ENCODE measurements at regions not wholly inside any gene's neighbourhood (a gene's known extent, or its start where the extent isn't known, plus 50 kb on each side); places are given as distances from the start of the nearest gene placed in this dataset.

- WGBS: 91% methylated on average over 2 of the region's 2 CpGs
- H3K4me1 ChIP-seq (ENCODE audit: insufficient read depth): no peaks in the 10 kb centered on the region
- H3K36me3 ChIP-seq (ENCODE audit: insufficient read depth): no peaks in the 10 kb centered on the region
- no peak for DNase-seq (ENCODE audit: extremely low spot score)
- H3K27ac ChIP-seq (ENCODE audit: low read depth): no peak overlapping the region
- H3K4me3 ChIP-seq (ENCODE audit: low read depth, low read length): no peak overlapping the region
Measured at GRCh38 chr13:65865206-65865605, 1364.9 kb downstream of the PCDH9 start.

GRCh38 chr13:65864039-65864438 is 1366.1 kb downstream of the PCDH9 start:
- 97% methylated on average over 1 of the region's 1 CpG for WGBS
- Histone ChIP-seq H3K27ac (ENCODE audit: low read depth) (no peak overlapping the region), H3K4me1 (ENCODE audit: insufficient read depth) (no peaks in the 10 kb centered on the region)

GRCh38 chr13:65860306-65860705 is 1369.8 kb downstream of the PCDH9 start:
- H3K36me3 ChIP-seq (ENCODE audit: insufficient read depth): no peaks in the 10 kb centered on the region
- 67% methylated on average over 2 of the region's 2 CpGs for WGBS
- DNase-seq (ENCODE audit: extremely low spot score): no peak
- no peak overlapping the region for H3K27ac ChIP-seq (ENCODE audit: low read depth)
- H3K4me1 ChIP-seq (ENCODE audit: insufficient read depth): no peaks in the 10 kb centered on the region
- no peak overlapping the region for H3K4me3 ChIP-seq (ENCODE audit: low read depth, low read length)

More at GRCh38 chr13:65864039-65864438, 1366.1 kb downstream of the PCDH9 start:
- H3K4me3 ChIP-seq (ENCODE audit: low read depth, low read length): no peak overlapping the region
- H3K36me3 ChIP-seq (ENCODE audit: insufficient read depth): no peaks in the 10 kb centered on the region
- DNase-seq (ENCODE audit: extremely low spot score): no peak

GRCh38 chr13:65857942-65858565 is 1372.1 kb downstream of the PCDH9 start:
- H3K27ac ChIP-seq (ENCODE audit: low read depth): no peak overlapping the region
- no peaks in the 10 kb centered on the region for H3K36me3 ChIP-seq (ENCODE audit: insufficient read depth)
- 62% methylated on average over 1 of the region's 1 CpG for WGBS
- no peak overlapping the region for H3K4me3 ChIP-seq (ENCODE audit: low read depth, low read length)
- H3K4me1 ChIP-seq (ENCODE audit: insufficient read depth): no peaks in the 10 kb centered on the region
- DNase-seq (ENCODE audit: extremely low spot score): no peak

GRCh38 chr13:65856431-65856830 is 1373.7 kb downstream of the PCDH9 start:
- 54% methylated on average over 2 of the region's 2 CpGs for WGBS
- H3K4me3 ChIP-seq (ENCODE audit: low read depth, low read length): no peak overlapping the region
- H3K27ac ChIP-seq (ENCODE audit: low read depth): no peak overlapping the region
- H3K4me1 ChIP-seq (ENCODE audit: insufficient read depth): no peaks in the 10 kb centered on the region
- no peak for DNase-seq (ENCODE audit: extremely low spot score)
- no peaks in the 10 kb centered on the region for H3K36me3 ChIP-seq (ENCODE audit: insufficient read depth)

DNA sequence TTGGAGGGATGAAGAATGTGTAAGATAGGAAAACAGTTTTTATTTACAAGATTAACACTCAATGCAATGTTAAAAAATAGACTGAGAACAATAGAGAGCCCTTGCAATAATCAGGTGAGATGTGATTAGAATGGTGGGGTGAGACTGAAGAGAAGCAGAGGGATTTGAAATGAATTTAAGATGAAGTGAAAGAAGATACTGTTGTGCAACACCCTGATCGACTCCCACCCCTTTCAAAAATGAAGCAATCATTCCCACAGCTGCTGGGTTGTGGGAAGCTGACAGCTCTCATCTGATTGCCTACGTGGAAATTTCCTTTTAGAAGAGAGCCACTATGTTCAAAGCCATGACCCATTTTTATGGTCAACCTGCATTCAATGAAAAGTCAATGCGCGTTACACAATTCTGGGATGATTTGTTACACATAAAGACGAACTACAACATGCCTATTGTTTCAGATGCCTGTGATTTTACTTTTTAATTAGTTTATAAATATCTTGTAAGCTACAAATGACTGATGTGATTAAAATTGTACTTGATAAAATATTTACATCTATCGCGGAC is 1374.8 kb downstream of the PCDH9 start:
- no peak for DNase-seq (ENCODE audit: extremely low spot score)
- Histone ChIP-seq H3K4me1 (ENCODE audit: insufficient read depth) (no peaks in the 10 kb centered on the region), H3K4me3 (ENCODE audit: low read depth, low read length) (no peak overlapping the region), H3K27ac (ENCODE audit: low read depth) (no peak overlapping the region), H3K36me3 (ENCODE audit: insufficient read depth) (no peaks in the 10 kb centered on the region)
- WGBS: 81% methylated on average over 7 of the region's 7 CpGs

GRCh38 chr13:65854431-65854830 is 1375.7 kb downstream of the PCDH9 start:
- no peaks in the 10 kb centered on the region for H3K36me3 ChIP-seq (ENCODE audit: insufficient read depth)
- 30% methylated on average over 3 of the region's 3 CpGs for WGBS
- no peak overlapping the region for H3K4me3 ChIP-seq (ENCODE audit: low read depth, low read length)
- no peaks in the 10 kb centered on the region for H3K4me1 ChIP-seq (ENCODE audit: insufficient read depth)
- no peak for DNase-seq (ENCODE audit: extremely low spot score)
- no peak overlapping the region for H3K27ac ChIP-seq (ENCODE audit: low read depth)

GRCh38 chr13:65844266-65844841 is 1385.8 kb downstream of the PCDH9 start:
- H3K4me1 ChIP-seq (ENCODE audit: insufficient read depth): no peaks in the 10 kb centered on the region
- no peaks in the 10 kb centered on the region for H3K36me3 ChIP-seq (ENCODE audit: insufficient read depth)
- no peak overlapping the region for H3K4me3 ChIP-seq (ENCODE audit: low read depth, low read length)
- DNase-seq (ENCODE audit: extremely low spot score): no peak
- H3K27ac ChIP-seq (ENCODE audit: low read depth): no peak overlapping the region
- WGBS: 97% methylated on average over 22 of the region's 22 CpGs

DNA sequence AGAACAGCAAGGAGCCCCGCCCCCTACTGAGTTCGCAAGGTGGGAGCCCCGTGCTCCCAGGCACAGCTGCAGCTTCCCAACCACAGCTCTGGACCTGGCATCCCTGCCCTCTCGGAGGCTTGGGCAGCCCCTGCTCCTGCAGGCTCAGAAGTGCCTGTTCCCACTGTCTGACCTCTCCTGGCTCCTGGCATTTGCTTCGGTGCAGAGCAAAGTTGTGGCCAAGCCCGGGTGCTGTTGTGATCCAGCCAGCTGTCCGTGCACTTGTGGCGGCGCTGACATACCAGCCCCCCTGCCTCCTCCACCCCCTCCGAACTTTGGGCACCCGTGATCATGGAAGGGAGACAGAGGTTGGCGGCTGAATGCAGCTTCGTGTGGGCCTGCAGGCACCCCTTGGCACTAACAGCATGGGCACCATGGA is 1386.8 kb downstream of the PCDH9 start:
- 94% methylated on average over 13 of the region's 13 CpGs for WGBS
- Histone ChIP-seq H3K36me3 (ENCODE audit: insufficient read depth) (no peaks in the 10 kb centered on the region), H3K4me1 (ENCODE audit: insufficient read depth) (no peaks in the 10 kb centered on the region), H3K4me3 (ENCODE audit: low read depth, low read length) (no peak overlapping the region), H3K27ac (ENCODE audit: low read depth) (no peak overlapping the region)
- DNase-seq (ENCODE audit: extremely low spot score): no peak

DNA sequence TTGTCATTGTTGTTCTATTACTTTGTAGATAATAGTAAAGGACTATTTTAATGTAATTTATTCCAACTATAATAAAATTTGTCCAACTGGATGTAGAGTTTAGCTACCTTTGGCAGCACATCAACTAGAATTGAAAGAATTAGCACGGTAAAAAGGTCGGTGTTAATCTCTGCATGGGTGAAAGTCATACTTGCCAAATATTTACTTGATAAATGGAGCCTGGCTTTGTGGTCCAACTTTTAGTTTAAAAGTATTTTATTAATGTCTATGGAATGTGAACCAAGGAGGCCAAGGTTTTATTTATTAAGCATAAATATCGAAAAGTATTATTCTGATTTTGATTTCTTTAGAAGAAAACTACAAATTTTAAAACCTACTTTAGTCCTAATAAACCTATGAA is 1389.0 kb downstream of the PCDH9 start:
- Histone ChIP-seq H3K4me1 (ENCODE audit: insufficient read depth) (no peaks in the 10 kb centered on the region), H3K4me3 (ENCODE audit: low read depth, low read length) (no peak overlapping the region), H3K27ac (ENCODE audit: low read depth) (no peak overlapping the region), H3K36me3 (ENCODE audit: insufficient read depth) (no peaks in the 10 kb centered on the region)
- WGBS: 65% methylated on average over 3 of the region's 3 CpGs
- no peak for DNase-seq (ENCODE audit: extremely low spot score)

- Histone ChIP-seq H3K4me3 (ENCODE audit: low read depth, low read length) (no peak overlapping the region), H3K36me3 (ENCODE audit: insufficient read depth) (no peaks in the 10 kb centered on the region), H3K4me1 (ENCODE audit: insufficient read depth) (no peaks in the 10 kb centered on the region), H3K27ac (ENCODE audit: low read depth) (no peak overlapping the region)
- DNase-seq (ENCODE audit: extremely low spot score): no peak
Measured at GRCh38 chr13:65836066-65836465, 1394.1 kb downstream of the PCDH9 start.

GRCh38 chr13:65834897-65835296 is 1395.2 kb downstream of the PCDH9 start:
- Histone ChIP-seq H3K4me3 (ENCODE audit: low read depth, low read length) (no peak overlapping the region), H3K36me3 (ENCODE audit: insufficient read depth) (no peaks in the 10 kb centered on the region), H3K4me1 (ENCODE audit: insufficient read depth) (no peaks in the 10 kb centered on the region), H3K27ac (ENCODE audit: low read depth) (no peak overlapping the region)
- no peak for DNase-seq (ENCODE audit: extremely low spot score)
- WGBS: 48% methylated on average over 2 of the region's 2 CpGs

- no peaks in the 10 kb centered on the region for H3K36me3 ChIP-seq (ENCODE audit: insufficient read depth)
- H3K27ac ChIP-seq (ENCODE audit: low read depth): no peak overlapping the region
- no peaks in the 10 kb centered on the region for H3K4me1 ChIP-seq (ENCODE audit: insufficient read depth)
- DNase-seq (ENCODE audit: extremely low spot score): no peak
- 90% methylated on average over 10 of the region's 10 CpGs for WGBS
- no peak overlapping the region for H3K4me3 ChIP-seq (ENCODE audit: low read depth, low read length)
Measured at GRCh38 chr13:65830411-65831205, 1399.5 kb downstream of the PCDH9 start.
